GM04503 (cell line): ENCODE measurements at regions not wholly inside any gene's neighbourhood (a gene's known extent, or its start where the extent isn't known, plus 50 kb on each side); places are given as distances from the start of the nearest gene placed in this dataset.
"Not testable (repeated sequence)": the region's sequence is repeated elsewhere in the genome, so short reads cannot be mapped to it uniquely, and the experiment has no call there.

Source experiments
- DNase-seq: peaks from one replicate; pipeline ENCODE4 v3.0.0-alpha.2; 2012; ENCODE audit warnings: low read depth

- no peak for DNase-seq
Measured at GRCh38 chr7:12827920-12828319, 140.5 kb downstream of the ARL4A start.

- DNase-seq: no peak
Measured at GRCh38 chr7:12831024-12831423, 143.6 kb downstream of the ARL4A start.

GRCh38 chr7:12833829-12834228 is 146.4 kb downstream of the ARL4A start:
- DNase-seq: no peak

DNA sequence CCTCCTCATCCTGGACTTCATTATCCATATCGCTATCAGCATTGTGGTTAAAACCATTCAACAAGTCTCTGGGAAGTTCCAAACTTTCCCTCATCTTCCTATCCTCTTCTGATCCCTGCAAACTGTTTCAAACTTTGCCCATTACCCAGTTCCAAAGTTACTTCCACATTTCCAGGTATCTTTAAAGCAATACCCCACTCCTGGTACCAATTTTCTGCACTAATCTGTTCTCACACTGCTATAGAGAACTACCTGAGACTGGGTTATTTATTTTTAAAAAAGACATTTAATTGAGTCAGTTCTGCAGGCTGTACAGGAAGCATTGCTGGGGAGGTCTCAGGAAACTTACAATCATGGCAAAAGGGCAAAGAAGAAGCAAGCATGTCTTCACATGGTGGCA is 147.3 kb downstream of the ARL4A start:
- DNase-seq: no peak

DNA sequence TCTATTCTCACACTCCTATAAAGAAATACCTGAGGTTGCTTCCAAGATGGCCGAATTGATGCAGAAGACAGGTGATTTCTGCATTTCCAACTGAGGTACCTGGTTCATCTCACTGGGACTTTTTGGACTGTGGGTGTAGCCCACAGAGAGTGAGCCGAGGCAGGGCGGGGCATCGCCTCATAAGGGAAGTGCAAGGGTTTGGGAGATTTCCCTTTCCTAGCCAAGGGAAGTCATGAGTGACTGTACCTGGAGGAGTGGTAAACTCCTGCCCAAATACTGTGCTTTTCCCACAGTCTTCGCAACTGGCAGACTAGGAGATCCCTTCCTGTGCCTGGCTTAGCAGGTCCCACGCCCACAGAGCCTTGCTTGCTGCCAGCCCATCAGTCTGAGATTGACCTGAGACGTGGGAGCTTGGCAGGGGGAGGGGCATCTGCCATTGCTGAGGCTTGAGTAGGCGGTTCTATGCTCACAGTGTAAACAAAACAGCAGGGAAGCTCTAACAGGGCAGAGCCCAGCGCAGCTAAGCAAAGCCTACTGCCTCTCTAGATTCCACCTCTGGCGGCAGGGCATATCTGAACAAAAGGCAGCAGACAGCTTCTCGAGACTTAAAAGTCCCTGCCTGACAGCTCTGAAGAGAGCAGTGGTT is 152.2 kb downstream of the ARL4A start:
- DNase-seq: no peak

DNA sequence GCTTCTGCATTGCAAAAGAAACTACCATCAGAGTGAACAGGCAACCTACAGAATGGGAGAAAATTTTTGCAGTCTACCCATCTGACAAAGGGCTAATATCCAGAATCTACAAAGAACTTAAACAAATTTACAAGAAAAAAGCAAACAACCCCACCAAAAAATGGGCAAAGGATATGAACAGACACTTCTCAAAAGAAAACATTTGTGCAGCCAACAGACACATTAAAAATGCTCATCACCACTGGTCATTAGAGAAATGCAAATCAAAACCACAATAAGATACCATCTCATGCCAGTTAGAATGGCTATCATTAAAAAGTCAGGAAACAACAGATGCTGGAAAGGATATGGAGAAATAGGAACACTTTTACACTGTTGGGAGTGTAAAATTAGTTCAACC is 157.3 kb downstream of the ARL4A start:
- not testable (repeated sequence) for DNase-seq

GRCh38 chr7:12847001-12847400 is 159.6 kb downstream of the ARL4A start:
- DNase-seq: no peak

DNA sequence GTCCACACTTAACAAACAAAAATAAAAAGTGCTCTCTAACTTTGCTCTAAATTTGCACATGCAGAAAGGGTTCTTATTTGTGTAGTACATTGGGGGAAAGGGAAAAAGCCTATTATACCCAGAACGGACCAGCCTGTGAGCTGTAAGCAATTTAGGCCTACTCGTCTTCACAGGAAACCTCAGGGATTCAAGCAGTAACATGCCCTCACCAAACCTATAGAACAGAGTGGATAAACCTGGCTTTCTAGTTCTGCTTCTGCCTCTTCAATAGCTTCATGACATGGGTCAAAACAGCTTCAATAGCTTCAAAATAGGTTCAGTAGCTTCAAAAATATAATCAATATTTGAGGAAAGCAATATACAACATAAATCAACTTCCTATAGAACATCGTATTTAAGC is 163.7 kb downstream of the ARL4A start:
- DNase-seq: no peak

GRCh38 chr7:12851841-12852240 is 164.4 kb downstream of the ARL4A start:
- DNase-seq: no peak

DNA sequence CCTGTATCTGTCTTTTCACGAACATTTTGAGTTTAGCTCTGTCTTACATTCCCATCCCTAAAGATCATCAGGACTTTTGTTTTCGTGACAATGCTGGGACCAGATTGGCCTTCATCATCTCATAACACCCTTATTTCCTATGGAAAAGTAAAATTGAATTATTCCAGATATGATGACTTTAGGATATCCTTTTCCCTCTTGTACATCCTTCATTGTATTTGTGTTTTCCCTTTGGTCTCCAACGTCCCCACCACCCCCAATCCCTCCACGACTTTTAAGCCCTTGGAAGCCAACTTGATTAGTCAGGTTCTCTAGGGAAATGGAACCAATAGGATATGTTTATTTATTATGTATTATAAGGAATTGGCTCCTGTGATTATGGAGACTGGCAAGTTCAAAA is 167.6 kb downstream of the ARL4A start:
- no peak for DNase-seq

- no peak for DNase-seq
Measured at GRCh38 chr7:12859761-12860160, 172.3 kb downstream of the ARL4A start.

DNA sequence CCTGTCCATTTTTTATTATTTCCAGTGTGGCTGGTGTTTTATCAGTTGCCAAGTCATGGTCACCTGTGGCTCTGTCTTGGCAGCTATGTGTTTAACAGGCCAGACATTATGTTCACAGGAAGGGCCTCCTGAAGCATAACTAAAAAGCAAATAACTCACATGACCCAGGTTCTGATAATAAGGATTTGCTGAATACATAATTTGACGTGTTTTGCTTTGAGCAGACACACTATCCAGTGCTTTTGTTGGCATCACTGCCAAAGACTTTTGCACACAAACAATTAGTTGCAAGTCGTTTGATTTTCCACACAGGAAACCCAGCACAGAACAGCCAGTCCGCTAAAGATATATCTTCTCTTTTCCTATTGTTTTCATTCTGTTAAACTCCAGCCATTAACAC is 173.6 kb downstream of the ARL4A start:
- no peak for DNase-seq

GRCh38 chr7:12862146-12862545 is 174.7 kb downstream of the ARL4A start:
- no peak for DNase-seq

DNA sequence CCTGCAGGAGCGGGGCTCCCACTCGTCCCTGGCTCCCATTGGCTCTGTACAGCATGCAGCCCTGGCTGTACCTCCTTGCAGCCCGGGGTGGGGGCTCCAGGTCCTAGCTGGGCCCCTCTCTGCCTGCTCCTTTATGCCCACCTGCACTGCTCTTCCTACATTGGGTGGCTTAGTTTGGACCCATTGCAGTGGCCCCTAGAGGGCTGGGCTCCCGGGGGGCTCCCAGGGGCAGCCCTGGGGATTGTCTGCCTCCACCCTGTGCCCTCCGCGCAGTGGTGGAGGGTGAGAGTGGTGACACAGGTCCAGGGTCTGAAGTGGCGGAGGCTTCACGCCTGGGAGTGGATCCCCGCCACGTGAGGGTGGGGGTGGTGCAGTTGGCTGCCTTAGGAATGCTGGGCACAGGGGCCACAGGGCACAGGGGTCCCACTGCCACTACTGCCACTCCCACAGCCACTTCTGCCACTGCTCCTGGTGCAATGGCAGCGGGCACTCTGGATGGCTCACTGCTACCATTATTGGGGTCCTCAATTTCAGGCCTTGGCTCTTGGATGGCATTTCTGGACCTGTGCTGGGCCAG is 177.1 kb downstream of the ARL4A start:
- no peak for DNase-seq

GRCh38 chr7:12865593-12865992 is 178.2 kb downstream of the ARL4A start:
- DNase-seq: no peak

DNA sequence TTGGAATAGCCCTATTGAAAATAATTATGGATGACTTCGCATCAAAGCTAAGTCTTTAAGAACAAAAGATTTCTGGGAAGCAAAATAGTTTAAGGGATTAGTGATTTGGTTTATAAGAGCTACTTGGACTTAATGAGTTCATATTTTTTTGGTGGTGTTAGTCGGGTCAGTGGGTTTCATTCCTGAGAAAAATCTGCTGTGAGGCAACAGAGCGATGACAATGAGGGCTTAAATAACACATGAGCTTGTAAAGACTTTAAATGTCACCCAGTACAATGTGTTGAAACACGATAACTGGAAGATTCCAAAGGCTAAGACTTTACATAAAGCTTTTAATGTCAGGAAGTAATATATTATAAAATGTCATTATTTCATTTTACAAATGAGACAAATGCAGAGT is 178.8 kb downstream of the ARL4A start:
- no peak for DNase-seq

GRCh38 chr7:12868027-12868426 is 180.6 kb downstream of the ARL4A start:
- no peak for DNase-seq

GRCh38 chr7:12870219-12870618 is 182.8 kb downstream of the ARL4A start:
- no peak for DNase-seq

- DNase-seq: no peak
Measured at GRCh38 chr7:12872487-12872886, 185.1 kb downstream of the ARL4A start.

- no peak for DNase-seq
Measured at GRCh38 chr7:12873571-12873970, 186.1 kb downstream of the ARL4A start.

- DNase-seq: no peak
Measured at GRCh38 chr7:12879139-12879538, 191.7 kb downstream of the ARL4A start.

DNA sequence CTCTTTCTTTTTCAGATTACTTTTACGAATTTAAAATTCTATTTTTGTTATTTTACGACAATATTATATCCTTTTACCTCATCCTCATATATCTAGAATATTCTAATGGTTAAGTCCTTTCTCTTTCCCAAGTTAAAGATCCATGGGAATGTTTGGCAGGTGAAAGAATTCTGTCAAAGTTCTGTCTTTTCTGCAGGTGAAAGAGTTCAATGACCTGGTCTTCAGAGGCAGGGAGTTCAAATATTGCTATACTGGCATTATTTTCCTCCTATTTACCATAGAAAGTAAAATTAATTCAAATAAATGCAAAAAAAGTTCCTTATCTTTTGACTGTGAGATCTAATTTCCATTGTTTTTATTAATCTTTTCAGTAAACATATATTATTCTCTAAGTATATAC is 194.3 kb downstream of the ARL4A start:
- no peak for DNase-seq

DNA sequence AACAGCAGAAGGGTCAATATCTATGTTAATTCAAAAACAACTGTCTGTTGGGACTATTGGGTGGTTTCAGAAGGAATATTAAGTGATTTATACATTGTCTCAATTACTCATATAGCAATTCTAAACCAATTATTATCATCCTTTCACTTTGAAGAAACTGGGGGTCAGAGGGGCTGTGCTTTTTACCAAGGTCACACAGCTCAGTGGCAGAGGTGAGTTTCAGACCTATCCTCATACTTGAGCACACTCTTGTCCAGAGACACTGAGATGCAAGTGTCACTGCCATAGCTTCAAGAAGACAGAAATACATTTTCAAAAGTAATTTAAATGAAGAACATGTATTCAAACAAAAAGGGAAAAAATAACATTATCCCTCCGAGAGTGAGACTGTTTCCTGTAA is 195.3 kb downstream of the ARL4A start:
- DNase-seq: no peak

DNA sequence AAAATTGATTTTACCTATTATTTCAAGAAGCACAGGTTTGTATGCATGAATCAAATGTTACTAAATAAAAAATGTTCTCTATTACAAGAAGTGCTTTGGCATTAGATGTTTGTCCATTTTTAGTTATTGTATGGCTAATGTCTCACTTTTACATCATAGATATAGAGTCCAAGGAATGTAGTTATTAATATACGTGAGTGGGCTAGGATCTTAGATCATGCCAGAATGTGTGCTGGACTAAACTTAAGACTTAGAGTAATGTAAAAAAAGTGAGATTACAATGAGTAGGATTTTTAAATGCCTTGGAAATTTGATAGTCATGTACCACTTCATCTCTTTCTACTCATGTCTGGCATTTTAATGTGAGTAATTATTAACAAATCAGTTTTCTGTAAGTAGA is 196.6 kb downstream of the ARL4A start:
- no peak for DNase-seq
